Activated naive CD8-positive, alpha-beta T cell treated with anti-CD3 and anti-CD28 coated beads for 36 hours (primary cell): ENCODE measurements at regions not wholly inside any gene's neighbourhood (a gene's known extent, or its start where the extent isn't known, plus 50 kb on each side); places are given as distances from the start of the nearest gene placed in this dataset.

Experiments
- DNase-seq: peaks from one replicate; pipeline ENCODE4 v3.0.0; 2021
- H3K27ac Mint-ChIP-seq: one replicate; pipeline ENCODE4 v1.8.0; 2022; ENCODE audit warnings: mild to moderate bottlenecking, moderate library complexity, mixed read lengths
- H3K27me3 Mint-ChIP-seq: one replicate; pipeline ENCODE4 v1.8.0; 2022; ENCODE audit warnings: mild to moderate bottlenecking, mixed read lengths
- H3K36me3 Mint-ChIP-seq: one replicate; pipeline ENCODE4 v1.8.0; 2021; ENCODE audit warnings: mild to moderate bottlenecking, mixed read lengths
- H3K4me1 Mint-ChIP-seq: one replicate; pipeline ENCODE4 v1.8.0; 2021; ENCODE audit warnings: mixed read lengths
- H3K4me3 Mint-ChIP-seq: one replicate; pipeline ENCODE4 v1.8.0; 2022; ENCODE audit warnings: mild to moderate bottlenecking, moderate library complexity, mixed read lengths
- H3K9me3 Mint-ChIP-seq: one replicate; pipeline ENCODE4 v1.8.0; 2022; ENCODE audit warnings: mixed read lengths

DNA sequence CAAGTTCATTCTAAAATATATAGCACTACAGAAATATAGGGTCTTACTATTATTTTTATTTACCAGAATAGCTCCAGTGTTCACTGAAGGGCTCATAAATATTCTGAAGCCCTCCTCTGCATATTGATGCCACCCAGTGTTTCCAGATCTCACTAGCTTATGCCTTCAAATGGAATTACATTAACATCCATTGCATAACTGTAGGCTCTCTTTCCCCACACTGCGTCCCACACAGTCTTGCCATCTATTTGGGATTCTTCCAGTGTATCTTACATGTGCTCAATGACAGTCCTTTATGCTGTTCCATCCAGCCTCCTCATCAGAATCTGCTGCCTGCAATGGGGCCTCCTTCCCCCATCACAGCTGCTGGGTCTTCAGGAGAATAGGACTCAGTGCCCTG lies 137.2 kb downstream of the CYSLTR2 start:
- H3K36me3 Mint-ChIP-seq, result no peaks in the 10 kb centered on the region
- H3K4me3 Mint-ChIP-seq, result no peak overlapping the region

DNA sequence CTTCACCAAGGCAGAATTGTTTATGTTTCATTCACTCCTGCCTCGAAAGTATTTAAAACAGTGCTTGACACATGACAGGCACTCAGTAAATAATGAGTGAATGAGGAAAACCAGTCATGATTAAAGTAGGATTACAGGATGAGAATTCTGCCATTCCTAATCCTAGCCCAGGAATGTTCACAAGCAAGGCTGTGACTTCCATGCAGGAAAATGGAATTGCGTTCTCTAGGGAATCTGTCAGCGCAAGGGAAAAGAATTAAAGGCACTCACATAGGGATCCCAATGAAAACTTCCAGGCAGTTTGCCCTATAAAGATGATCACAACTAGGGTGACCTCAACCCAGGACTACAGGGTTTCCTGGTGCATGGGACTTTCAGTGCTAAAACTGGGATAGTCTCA lies 143.4 kb downstream of the CYSLTR2 start:
- H3K4me1 Mint-ChIP-seq, result peaks cover 3% of the 10 kb centered on the region
- H3K36me3 Mint-ChIP-seq, result no peaks in the 10 kb centered on the region
- no peak overlapping the region for H3K27ac Mint-ChIP-seq
- no peaks in the 10 kb centered on the region for H3K27me3 Mint-ChIP-seq
- no peak overlapping the region for H3K4me3 Mint-ChIP-seq
- no peak for DNase-seq
- no peaks in the 10 kb centered on the region for H3K9me3 Mint-ChIP-seq

More for the DNA sequence above, 137.2 kb downstream of the CYSLTR2 start:
- no peak for DNase-seq
- H3K9me3 Mint-ChIP-seq, result no peaks in the 10 kb centered on the region
- no peaks in the 10 kb centered on the region for H3K27me3 Mint-ChIP-seq
- H3K27ac Mint-ChIP-seq, result no peak overlapping the region
- H3K4me1 Mint-ChIP-seq, result peaks cover 3% of the 10 kb centered on the region

DNA sequence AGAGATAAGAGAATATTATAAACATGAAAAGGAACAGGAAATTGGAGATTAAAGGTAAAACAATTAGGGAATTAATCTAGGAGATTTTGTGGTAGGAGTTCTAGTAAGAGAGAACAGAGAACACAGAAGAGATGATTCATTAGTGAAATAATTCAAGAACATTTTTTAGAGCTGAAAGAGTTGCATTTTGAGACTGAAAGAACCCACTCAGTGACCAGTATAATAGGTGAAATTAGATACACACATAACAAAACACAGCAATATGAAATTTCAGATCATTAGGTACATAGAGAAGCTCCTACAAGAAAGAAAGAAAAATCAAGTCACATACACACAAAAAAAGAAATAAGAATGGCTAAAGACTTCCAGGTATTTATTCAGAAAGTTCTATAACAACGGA lies 144.0 kb downstream of the CYSLTR2 start:
- peaks cover 2% of the 10 kb centered on the region for H3K4me1 Mint-ChIP-seq
- no peak overlapping the region for H3K4me3 Mint-ChIP-seq
- no peak for DNase-seq
- H3K27me3 Mint-ChIP-seq, result no peaks in the 10 kb centered on the region
- no peak overlapping the region for H3K27ac Mint-ChIP-seq
- H3K9me3 Mint-ChIP-seq, result no peaks in the 10 kb centered on the region
- no peaks in the 10 kb centered on the region for H3K36me3 Mint-ChIP-seq

DNA sequence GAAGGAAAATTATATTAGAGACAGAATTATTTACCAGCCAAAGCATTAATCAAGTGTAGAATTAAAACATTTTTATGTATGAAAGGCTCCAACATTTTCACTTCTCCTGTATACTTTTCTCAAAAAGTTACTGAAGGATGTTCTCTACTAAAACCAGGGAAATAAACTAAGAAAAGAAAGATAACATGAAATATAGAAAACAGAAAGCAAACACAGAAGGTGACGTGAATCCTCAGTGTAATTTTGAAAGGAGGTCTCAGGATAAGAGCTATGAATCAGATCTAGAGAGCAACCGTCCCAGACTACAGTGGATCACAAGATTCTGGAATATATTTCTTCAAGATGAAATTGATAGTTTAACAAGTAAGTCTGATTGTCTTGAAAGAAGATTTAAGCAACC lies 144.5 kb downstream of the CYSLTR2 start:
- Mint-ChIP-seq H3K4me3 (no peak overlapping the region), H3K4me1 (peaks cover 2% of the 10 kb centered on the region), H3K27ac (no peak overlapping the region), H3K36me3 (no peaks in the 10 kb centered on the region), H3K27me3 (no peaks in the 10 kb centered on the region), H3K9me3 (no peaks in the 10 kb centered on the region)
- DNase-seq, result no peak

DNA sequence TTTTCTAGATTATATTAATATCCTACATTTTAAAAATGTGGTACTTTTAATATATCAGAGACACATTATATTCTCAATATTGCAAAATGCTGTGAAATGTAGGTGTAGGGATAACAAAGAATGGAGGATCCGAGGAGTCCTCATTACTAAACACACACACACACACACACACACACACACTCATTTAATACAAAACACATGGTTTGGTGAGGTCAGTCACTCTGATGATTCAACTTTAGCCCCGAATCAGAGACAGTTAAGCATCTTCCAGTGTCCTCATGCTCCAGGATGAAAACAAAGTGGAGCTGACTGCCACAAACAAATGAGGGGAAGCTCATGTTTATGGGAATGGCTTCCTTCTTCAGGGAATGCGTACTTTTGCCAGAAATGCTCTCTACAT lies 147.5 kb downstream of the CYSLTR2 start:
- no peak overlapping the region for H3K4me3 Mint-ChIP-seq
- H3K27me3 Mint-ChIP-seq, result no peaks in the 10 kb centered on the region
- peaks cover 16% of the 10 kb centered on the region for H3K4me1 Mint-ChIP-seq
- no peaks in the 10 kb centered on the region for H3K36me3 Mint-ChIP-seq
- no peak for DNase-seq
- H3K9me3 Mint-ChIP-seq, result peaks cover 5% of the 10 kb centered on the region
- H3K27ac Mint-ChIP-seq, result no peak overlapping the region

DNA sequence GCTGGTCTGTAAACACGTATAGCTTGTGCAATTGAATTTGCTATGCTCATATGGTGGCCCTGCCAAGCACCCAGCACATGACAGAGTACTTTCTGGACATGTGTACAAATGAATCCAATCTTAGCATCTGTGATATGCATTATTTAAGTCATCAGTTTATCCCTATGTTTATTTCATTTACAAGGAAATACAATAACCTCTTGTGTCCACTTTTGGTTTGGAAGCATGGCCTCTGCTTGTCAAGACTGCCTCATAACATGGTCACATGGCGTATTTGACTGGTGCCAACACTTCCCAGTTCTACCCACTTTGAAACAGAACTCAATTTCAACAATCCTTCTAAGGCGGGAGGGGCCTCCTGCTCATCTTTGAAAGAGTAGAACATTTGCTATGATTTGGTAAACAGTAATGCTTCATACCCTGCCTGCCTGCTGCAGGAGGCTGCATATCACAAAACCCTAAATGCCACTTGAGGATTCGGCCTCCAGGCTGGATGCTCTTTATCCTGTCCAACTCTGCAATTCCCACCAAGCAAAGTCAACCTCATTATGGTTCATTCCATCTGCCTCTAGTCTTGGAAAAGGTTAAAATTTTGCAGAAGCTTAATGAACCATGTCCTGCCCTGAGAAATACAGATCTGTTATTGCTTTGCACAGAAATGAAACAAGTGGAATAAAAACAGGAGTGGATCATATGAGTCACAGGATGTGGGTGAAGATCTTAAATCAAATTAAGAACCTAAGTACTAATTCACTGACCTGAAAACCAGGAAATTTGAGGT lies 151.3 kb downstream of the CYSLTR2 start:
- Mint-ChIP-seq H3K27ac (peak overlapping the region; percentile 77), H3K4me3 (no peak overlapping the region), H3K27me3 (no peaks in the 10 kb centered on the region), H3K9me3 (peaks cover 13% of the 10 kb centered on the region), H3K36me3 (peaks cover 8% of the 10 kb centered on the region), H3K4me1 (peaks cover 19% of the 10 kb centered on the region)
- DNase-seq, result no peak

DNA sequence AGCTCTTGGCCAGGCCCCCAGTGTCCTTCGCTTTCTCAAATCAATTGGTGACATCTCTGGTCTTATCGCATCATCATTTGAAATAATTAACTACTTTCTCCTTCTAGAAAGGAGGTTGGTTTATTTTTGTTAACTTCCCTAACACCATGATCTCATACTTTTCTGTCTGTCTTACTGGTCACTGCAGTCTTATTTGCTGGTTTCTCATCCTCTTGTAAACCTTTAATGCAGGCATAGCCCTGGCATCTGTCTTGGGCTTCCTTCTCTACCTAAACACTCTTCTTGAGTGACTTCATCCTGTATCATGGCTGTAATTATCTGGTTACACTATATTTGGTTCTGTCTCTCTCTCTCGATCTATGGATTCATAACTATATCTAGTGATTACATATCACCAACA lies 152.8 kb downstream of the CYSLTR2 start:
- DNase-seq, result no peak
- H3K36me3 Mint-ChIP-seq, result peaks cover 8% of the 10 kb centered on the region
- H3K27ac Mint-ChIP-seq, result peak overlapping the region; percentile 74
- H3K9me3 Mint-ChIP-seq, result peaks cover 14% of the 10 kb centered on the region
- H3K4me3 Mint-ChIP-seq, result peak overlapping the region; percentile 14
- no peaks in the 10 kb centered on the region for H3K27me3 Mint-ChIP-seq
- H3K4me1 Mint-ChIP-seq, result peaks cover 19% of the 10 kb centered on the region

DNA sequence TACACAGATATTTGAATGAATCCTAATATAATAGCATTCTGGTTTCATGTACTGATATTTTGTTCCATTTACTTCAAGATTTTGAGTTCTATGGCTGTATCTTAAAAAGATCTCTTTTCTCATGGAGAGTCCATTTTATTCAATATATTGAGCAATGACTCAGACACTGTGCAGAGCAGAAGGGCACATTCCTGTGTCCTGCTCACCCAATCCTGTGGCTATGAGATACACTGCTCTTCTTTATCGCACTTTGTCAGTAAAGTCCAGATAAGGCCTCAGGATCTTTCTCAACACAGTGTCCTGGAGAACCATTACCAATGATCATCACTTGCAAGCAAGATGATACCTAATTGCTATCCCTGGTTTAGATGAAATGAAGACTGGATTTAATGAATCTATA lies 155.0 kb downstream of the CYSLTR2 start:
- H3K27ac Mint-ChIP-seq, result no peak overlapping the region
- no peak overlapping the region for H3K4me3 Mint-ChIP-seq
- peaks cover 17% of the 10 kb centered on the region for H3K9me3 Mint-ChIP-seq
- H3K4me1 Mint-ChIP-seq, result peaks cover 22% of the 10 kb centered on the region
- DNase-seq, result no peak
- H3K36me3 Mint-ChIP-seq, result peaks cover 11% of the 10 kb centered on the region
- H3K27me3 Mint-ChIP-seq, result peaks cover 5% of the 10 kb centered on the region

DNA sequence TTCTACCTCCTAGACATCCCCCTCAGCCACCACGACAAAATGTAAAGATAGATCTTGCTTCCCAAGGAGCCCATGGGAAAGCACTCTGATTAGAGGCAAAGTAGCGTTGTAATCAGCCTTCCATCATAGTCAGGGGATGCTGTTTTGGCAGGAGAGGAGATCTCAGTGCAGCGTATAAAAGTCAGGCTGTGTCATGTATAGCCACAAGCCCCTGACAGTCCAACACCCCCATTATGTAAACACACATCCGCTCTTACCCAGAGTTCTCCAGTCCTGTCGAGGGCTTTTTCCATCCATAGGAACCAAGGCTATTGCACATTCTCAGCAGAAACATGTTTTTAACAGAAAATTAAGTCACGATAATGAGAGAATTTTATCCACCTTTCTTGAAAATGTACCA lies 156.3 kb downstream of the CYSLTR2 start:
- H3K4me3 Mint-ChIP-seq, result no peak overlapping the region
- peaks cover 17% of the 10 kb centered on the region for H3K9me3 Mint-ChIP-seq
- H3K36me3 Mint-ChIP-seq, result peaks cover 11% of the 10 kb centered on the region
- peaks cover 5% of the 10 kb centered on the region for H3K27me3 Mint-ChIP-seq
- DNase-seq, result no peak
- H3K27ac Mint-ChIP-seq, result no peak overlapping the region
- peaks cover 20% of the 10 kb centered on the region for H3K4me1 Mint-ChIP-seq

DNA sequence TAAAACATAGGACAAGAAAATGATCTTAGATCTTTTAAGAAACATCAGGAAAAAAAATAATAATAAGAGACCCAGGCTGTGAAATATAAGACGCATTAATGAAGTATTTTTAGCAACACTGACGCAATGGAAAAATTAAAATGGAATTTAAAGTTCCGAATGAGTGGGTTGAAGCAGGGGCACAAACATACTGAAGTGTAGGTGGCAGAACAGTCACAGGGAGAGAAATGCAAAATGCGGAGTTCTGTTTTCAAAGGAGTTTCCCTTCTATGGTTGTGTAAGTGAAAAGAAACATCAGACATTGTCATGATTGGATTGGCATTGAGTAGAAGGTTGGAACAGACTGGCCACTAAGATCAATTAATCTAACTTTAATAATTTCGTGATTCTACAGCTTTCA lies 159.8 kb downstream of the CYSLTR2 start:
- peaks cover 5% of the 10 kb centered on the region for H3K27me3 Mint-ChIP-seq
- H3K4me3 Mint-ChIP-seq, result no peak overlapping the region
- DNase-seq, result no peak
- peaks cover 4% of the 10 kb centered on the region for H3K9me3 Mint-ChIP-seq
- H3K27ac Mint-ChIP-seq, result no peak overlapping the region
- H3K36me3 Mint-ChIP-seq, result peaks cover 3% of the 10 kb centered on the region
- H3K4me1 Mint-ChIP-seq, result peaks cover 15% of the 10 kb centered on the region

DNA sequence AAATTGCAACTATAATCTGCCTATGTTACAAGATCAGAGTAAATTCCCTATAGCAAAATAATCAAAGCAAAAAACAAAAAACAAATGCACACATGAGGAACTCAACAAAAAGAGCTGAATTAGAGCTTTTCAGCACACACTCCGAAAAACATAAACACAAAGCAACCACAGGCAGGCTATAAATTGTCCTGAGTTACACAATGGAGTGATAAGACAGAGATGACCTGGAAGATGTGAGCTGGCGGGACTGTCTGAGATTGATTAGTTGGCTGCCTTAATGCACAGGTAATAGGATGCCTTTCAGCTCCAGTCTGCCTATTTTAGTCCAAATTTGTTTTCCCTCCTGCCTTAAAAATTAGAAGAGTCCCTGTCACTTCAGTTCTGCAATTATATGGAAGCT lies 159.0 kb upstream of the FNDC3A start:
- peaks cover 5% of the 10 kb centered on the region for H3K27me3 Mint-ChIP-seq
- H3K4me3 Mint-ChIP-seq, result no peak overlapping the region
- H3K36me3 Mint-ChIP-seq, result peaks cover 3% of the 10 kb centered on the region
- H3K27ac Mint-ChIP-seq, result no peak overlapping the region
- peaks cover 15% of the 10 kb centered on the region for H3K4me1 Mint-ChIP-seq
- H3K9me3 Mint-ChIP-seq, result peaks cover 1% of the 10 kb centered on the region
- no peak for DNase-seq

DNA sequence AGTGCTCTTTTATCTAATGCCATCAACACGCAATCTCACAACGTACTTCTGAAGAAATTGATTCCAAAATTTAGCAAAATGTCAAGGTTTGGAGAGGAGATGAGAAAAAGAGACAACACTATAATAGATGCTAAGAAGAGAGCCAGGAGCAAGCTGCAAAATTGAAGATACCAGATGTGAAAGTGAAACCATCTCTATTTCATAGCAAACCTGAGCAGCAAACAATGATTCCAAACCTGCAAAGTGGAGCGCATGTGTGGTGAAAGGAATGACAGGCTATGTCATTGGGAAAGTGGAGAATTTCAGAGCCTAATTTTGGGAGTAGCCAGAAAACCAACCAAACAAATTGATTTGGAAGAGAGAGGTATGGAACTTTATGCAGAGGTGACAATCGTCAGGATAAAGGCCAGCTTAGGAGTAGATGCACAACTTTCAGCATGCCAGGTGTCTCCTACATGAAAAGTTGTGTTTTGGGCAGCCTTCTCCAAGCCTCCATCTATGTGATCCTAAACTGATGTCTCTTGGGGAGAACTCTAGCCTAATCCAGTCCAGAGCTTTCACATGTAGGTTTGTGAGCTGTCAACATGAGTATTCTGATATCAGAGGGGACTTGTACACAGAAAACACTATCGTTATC lies 158.4 kb upstream of the FNDC3A start:
- H3K27ac Mint-ChIP-seq, result no peak overlapping the region
- no peaks in the 10 kb centered on the region for H3K9me3 Mint-ChIP-seq
- H3K27me3 Mint-ChIP-seq, result peaks cover 5% of the 10 kb centered on the region
- DNase-seq, result no peak
- peaks cover 15% of the 10 kb centered on the region for H3K4me1 Mint-ChIP-seq
- no peak overlapping the region for H3K4me3 Mint-ChIP-seq
- H3K36me3 Mint-ChIP-seq, result peaks cover 3% of the 10 kb centered on the region

DNA sequence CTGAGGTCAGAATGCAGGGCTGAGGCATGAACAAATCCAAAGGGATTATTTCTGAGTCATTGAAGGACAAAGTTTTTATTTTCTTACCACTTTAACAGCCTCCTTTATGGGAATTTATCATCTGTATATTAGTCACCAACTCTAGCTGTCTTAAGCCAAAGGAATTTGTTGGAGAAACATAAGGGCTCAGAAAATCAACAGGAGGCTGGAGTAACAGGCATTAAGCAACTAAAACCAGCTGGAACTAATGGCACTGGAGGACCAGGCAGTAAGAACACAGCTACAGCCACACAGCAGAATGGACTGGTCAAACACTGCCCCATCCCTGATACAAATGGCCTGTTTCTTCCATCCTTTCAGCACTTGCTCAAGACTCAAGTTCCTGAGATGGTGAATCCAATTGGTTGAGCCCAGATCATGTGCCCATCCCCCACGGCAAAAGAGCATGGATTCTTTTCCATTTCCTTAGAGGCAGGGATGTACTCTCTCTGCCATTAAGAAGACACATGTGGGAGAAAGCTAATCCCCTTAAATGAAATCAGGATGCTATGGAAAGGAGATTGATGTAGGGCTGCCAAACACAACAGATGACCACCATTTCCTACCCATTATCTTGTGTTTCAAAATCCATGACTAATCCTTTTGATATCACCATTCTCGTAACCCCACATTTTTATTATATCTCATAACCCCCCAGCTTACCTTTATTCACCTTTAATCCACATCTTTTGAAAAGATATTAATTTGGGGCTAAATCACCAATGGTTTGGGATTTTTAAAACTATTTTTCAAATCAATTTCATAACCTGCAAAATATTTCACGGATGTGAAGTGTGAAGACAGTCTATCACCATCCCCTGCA lies 157.0 kb upstream of the FNDC3A start:
- DNase-seq, result no peak
- peaks cover 13% of the 10 kb centered on the region for H3K4me1 Mint-ChIP-seq
- H3K27me3 Mint-ChIP-seq, result peaks cover 4% of the 10 kb centered on the region
- no peak overlapping the region for H3K4me3 Mint-ChIP-seq
- no peaks in the 10 kb centered on the region for H3K36me3 Mint-ChIP-seq
- no peaks in the 10 kb centered on the region for H3K9me3 Mint-ChIP-seq
- H3K27ac Mint-ChIP-seq, result no peak overlapping the region

DNA sequence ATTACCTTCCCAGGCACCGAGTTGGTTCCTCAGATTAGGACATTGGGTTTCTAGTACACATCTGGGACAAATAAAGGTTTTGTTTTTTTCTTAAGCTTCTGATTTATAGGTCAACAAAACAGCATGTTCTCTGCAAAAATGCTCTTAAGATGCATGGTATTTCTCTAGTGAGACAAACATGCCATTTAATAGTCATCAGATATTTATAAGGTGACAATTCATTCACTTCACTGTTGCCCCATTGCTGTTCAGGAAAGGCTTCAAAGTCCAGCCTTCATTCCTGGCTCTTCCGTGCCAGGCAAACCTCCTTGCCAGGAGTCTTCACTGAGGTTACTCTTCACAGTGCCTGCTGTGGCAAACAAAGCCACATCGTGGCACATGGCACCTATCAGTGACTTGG lies 156.3 kb upstream of the FNDC3A start:
- Mint-ChIP-seq H3K4me1 (peaks cover 13% of the 10 kb centered on the region), H3K27ac (no peak overlapping the region), H3K9me3 (no peaks in the 10 kb centered on the region), H3K27me3 (peaks cover 4% of the 10 kb centered on the region), H3K36me3 (no peaks in the 10 kb centered on the region), H3K4me3 (no peak overlapping the region)
- DNase-seq, result no peak

DNA sequence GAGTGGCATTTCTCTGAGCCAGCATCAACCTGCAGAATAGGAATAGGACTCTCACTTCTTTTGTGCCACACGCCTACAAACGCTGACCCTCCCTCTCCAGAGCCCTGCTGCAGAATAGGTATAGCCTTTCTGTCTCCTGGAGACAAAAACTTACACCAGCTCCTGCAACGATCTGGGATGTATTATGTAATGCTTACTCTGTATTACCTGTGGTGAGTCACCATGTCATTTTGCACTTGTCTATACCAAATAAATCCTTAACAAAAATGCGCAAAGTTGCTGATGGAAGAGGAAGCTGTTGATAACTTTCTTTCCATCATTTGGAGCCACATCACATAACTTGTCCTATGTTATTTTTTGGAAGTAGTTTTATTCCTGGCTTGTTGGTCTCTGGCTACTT lies 155.8 kb upstream of the FNDC3A start:
- no peaks in the 10 kb centered on the region for H3K36me3 Mint-ChIP-seq

More for the DNA sequence above, 155.8 kb upstream of the FNDC3A start:
- no peak overlapping the region for H3K27ac Mint-ChIP-seq
- no peak overlapping the region for H3K4me3 Mint-ChIP-seq
- peaks cover 4% of the 10 kb centered on the region for H3K27me3 Mint-ChIP-seq
- H3K9me3 Mint-ChIP-seq, result no peaks in the 10 kb centered on the region
- no peak for DNase-seq
- H3K4me1 Mint-ChIP-seq, result peaks cover 13% of the 10 kb centered on the region
